IMR-90 (cell line): ENCODE measurements at regions not wholly inside any gene's neighbourhood (a gene's known extent, or its start where the extent isn't known, plus 50 kb on each side); places are given as distances from the start of the nearest gene placed in this dataset.

Source experiments
- ATAC-seq: fragments of 200-7000 bp; cut with Tn5 transposase; 2 replicates; pipeline ENCODE4 v1.9.1; 2020; ENCODE audit warnings: low read depth, mild to moderate bottlenecking, moderate library complexity
- BruUV-seq: library from RNA; stranded (reverse); fragments of 400-500 nt; replicated peaks from 2 replicates; lab custom pipeline; 2021; lab: Mats Ljungman, UMichigan
- CTCF ChIA-PET: fragments of 300-600 bp; formaldehyde crosslinking; extraction: SDS; loops from one replicate; lab custom pipeline; 2021; ENCODE audit warnings: antibody characterized with exemption; lab: Yijun Ruan, JAX
- POLR2A ChIA-PET: fragments of 300-600 bp; sonication (Branson Sonifier 250); formaldehyde crosslinking; loops from one replicate; lab custom pipeline; 2022; ENCODE audit warnings: antibody characterized with exemption; ENCODE audit not compliant: unreplicated experiment; lab: Charles Lee
- DNase-seq: peaks from one replicate; pipeline ENCODE4 v3.0.0; 2013
- H2AFZ ChIP-seq: replicated peaks from 2 replicates; pipeline ENCODE3; 2013; ENCODE audit warnings: low read length, mild to moderate bottlenecking; ENCODE audit not compliant: poor library complexity
- H2AK5ac ChIP-seq: 2 replicates; pipeline ENCODE4 v1.6.1; 2013; ENCODE audit warnings: low read depth, low read length, inconsistent platforms
- H2AK9ac ChIP-seq: replicated peaks from 2 replicates; pipeline ENCODE3; 2013; ENCODE audit warnings: mild to moderate bottlenecking, low read depth, low read length, moderate library complexity; ENCODE audit not compliant: poor library complexity
- H2BK120ac ChIP-seq: 2 replicates; pipeline ENCODE4 v1.6.1; 2013; ENCODE audit warnings: low read depth, low read length, inconsistent platforms
- H2BK15ac ChIP-seq: 3 replicates; pipeline ENCODE4 v1.6.1; 2013; ENCODE audit warnings: low read depth, low read length, inconsistent platforms
- H2BK20ac ChIP-seq: 2 replicates; pipeline ENCODE4 v1.6.1; 2013; ENCODE audit warnings: low read depth, mild to moderate bottlenecking, inconsistent platforms, low read length, moderate library complexity
- H2BK5ac ChIP-seq: 2 replicates; pipeline ENCODE4 v1.6.1; 2013; ENCODE audit warnings: mild to moderate bottlenecking, low read depth, low read length, inconsistent platforms; ENCODE audit not compliant: poor library complexity, severe bottlenecking
- H3K14ac ChIP-seq: replicated peaks from 2 replicates; pipeline ENCODE4 v1.6.1; 2013; ENCODE audit warnings: low read depth, low read length, inconsistent platforms
- H3K18ac ChIP-seq: 2 replicates; pipeline ENCODE4 v1.6.1; 2013; ENCODE audit warnings: low read depth, low read length, control low read depth
- H3K23ac ChIP-seq: 2 replicates; pipeline ENCODE4 v1.6.1; 2013; ENCODE audit warnings: low read depth, low read length, inconsistent platforms
- H3K27ac ChIP-seq: 2 replicates; pipeline ENCODE4 v1.5.1; 2013; ENCODE audit warnings: mild to moderate bottlenecking, control low read depth, low read length; ENCODE audit not compliant: insufficient read depth
- H3K27me3 ChIP-seq: 2 replicates; pipeline ENCODE4 v1.6.1; 2013; ENCODE audit warnings: low read length; ENCODE audit not compliant: control insufficient read depth, insufficient read depth
- H3K36me3 ChIP-seq: 2 replicates; pipeline ENCODE4 v1.6.1; 2013; ENCODE audit warnings: low read length, mixed read lengths; ENCODE audit not compliant: control insufficient read depth, insufficient read depth
- H3K4ac ChIP-seq: 2 replicates; pipeline ENCODE4 v1.6.1; 2013; ENCODE audit warnings: low read depth, low read length, inconsistent platforms
- H3K4me1 ChIP-seq: 2 replicates; pipeline ENCODE4 v1.6.1; 2013; ENCODE audit warnings: low read length, mixed read lengths; ENCODE audit not compliant: control insufficient read depth, insufficient read depth
- H3K4me2 ChIP-seq: 2 replicates; pipeline ENCODE4 v1.6.1; 2013; ENCODE audit warnings: low read depth, mild to moderate bottlenecking, control low read depth, low read length, moderate library complexity
- H3K4me3 ChIP-seq: 2 replicates; pipeline ENCODE4 v1.5.1; 2013; ENCODE audit warnings: low read depth, mild to moderate bottlenecking, control low read depth, low read length, moderate library complexity; ENCODE audit not compliant: insufficient read depth
- H3K56ac ChIP-seq: 2 replicates; pipeline ENCODE4 v1.6.1; 2013; ENCODE audit warnings: low read length, inconsistent platforms; ENCODE audit not compliant: insufficient read depth; ENCODE audit errors: extremely low read depth
- H3K79me1 ChIP-seq, 2 experiments: 2 replicates each; pipeline ENCODE4 v1.6.1; 2013; ENCODE audit warnings: low read length in 2 of 2, inconsistent platforms in 1 of 2, low read depth in 1 of 2
- H3K9ac ChIP-seq: 2 replicates; pipeline ENCODE4 v1.6.1; 2013; ENCODE audit warnings: low read depth, low read length, control low read depth
- H3K9me1 ChIP-seq: 2 replicates; pipeline ENCODE4 v1.6.1; 2013; ENCODE audit warnings: low read length, inconsistent platforms; ENCODE audit not compliant: insufficient read depth
- H3K9me3 ChIP-seq: 2 replicates; pipeline ENCODE4 v1.6.1; 2013; ENCODE audit warnings: low read length; ENCODE audit not compliant: control insufficient read depth, insufficient read depth
- H4K20me1 ChIP-seq: 2 replicates; pipeline ENCODE4 v1.6.1; 2013; ENCODE audit warnings: low read length, inconsistent platforms; ENCODE audit not compliant: insufficient read depth
- H4K5ac ChIP-seq: 2 replicates; pipeline ENCODE4 v1.6.1; 2013; ENCODE audit warnings: mild to moderate bottlenecking, low read depth, low read length, control low read depth
- H4K8ac ChIP-seq, 2 experiments: 2 replicates each; pipeline ENCODE4 v1.6.1; 2013; ENCODE audit warnings: low read depth in 2 of 2, low read length in 2 of 2, control low read depth in 1 of 2, inconsistent platforms in 1 of 2
- H4K91ac ChIP-seq: 2 replicates; pipeline ENCODE4 v1.6.1; 2013; ENCODE audit warnings: low read depth, low read length, inconsistent platforms; ENCODE audit not compliant: insufficient read depth
- BHLHE40 ChIP-seq: fragments of 150-350 bp; IDR thresholded peaks from 2 replicates; pipeline ENCODE4 v1.6.1; 2016; ENCODE audit warnings: mild to moderate bottlenecking, low read depth, low read length
- CEBPB ChIP-seq: IDR thresholded peaks from 2 replicates; pipeline ENCODE4 v1.6.1; 2012; ENCODE audit warnings: low read depth, low read length, improper control_type of control experiment
- CHD1 ChIP-seq: IDR thresholded peaks from 2 replicates; pipeline ENCODE4 v1.6.1; 2012; ENCODE audit warnings: low read depth, low read length, improper control_type of control experiment
- CTCF ChIP-seq: conservative IDR thresholded peaks from 2 replicates; pipeline ENCODE4 v1.5.1; 2012; ENCODE audit warnings: mild to moderate bottlenecking, low read depth, low read length, improper control_type of control experiment
- ELK1 ChIP-seq: fragments of 150-350 bp; IDR thresholded peaks from 2 replicates; pipeline ENCODE4 v1.6.1; 2016; ENCODE audit warnings: low read depth, mild to moderate bottlenecking, low read length, moderate library complexity, borderline replicate concordance
- FOS ChIP-seq: fragments of 150-350 bp; IDR thresholded peaks from 2 replicates; pipeline ENCODE4 v1.6.1; 2016; ENCODE audit warnings: low read depth, low read length
- MAFK ChIP-seq: IDR thresholded peaks from 2 replicates; pipeline ENCODE4 v1.6.1; 2012; ENCODE audit warnings: low read depth, low read length, improper control_type of control experiment
- MAZ ChIP-seq: IDR thresholded peaks from 2 replicates; pipeline ENCODE4 v1.6.1; 2012; ENCODE audit warnings: low read depth, mild to moderate bottlenecking, low read length, improper control_type of control experiment, moderate library complexity, borderline replicate concordance
- MXI1 ChIP-seq: IDR thresholded peaks from 2 replicates; pipeline ENCODE4 v1.6.1; 2012; ENCODE audit warnings: low read depth, mild to moderate bottlenecking, low read length, moderate library complexity, borderline replicate concordance
- NFE2L2 ChIP-seq: fragments of 150-350 bp; IDR thresholded peaks from 2 replicates; pipeline ENCODE4 v1.6.1; 2016; ENCODE audit warnings: low read depth, mild to moderate bottlenecking, low read length
- POLR2A ChIP-seq: IDR thresholded peaks from 2 replicates; pipeline ENCODE4 v1.6.1; 2012; ENCODE audit warnings: mild to moderate bottlenecking, low read depth, low read length
- RAD21 ChIP-seq: IDR thresholded peaks from 2 replicates; pipeline ENCODE4 v1.6.1; 2012; ENCODE audit warnings: low read length, improper control_type of control experiment
- RCOR1 ChIP-seq: IDR thresholded peaks from 2 replicates; pipeline ENCODE4 v1.6.1; 2012; ENCODE audit warnings: mild to moderate bottlenecking, low read length, improper control_type of control experiment; ENCODE audit not compliant: insufficient replicate concordance
- RFX5 ChIP-seq: IDR thresholded peaks from 2 replicates; pipeline ENCODE4 v1.8.0; 2012; ENCODE audit warnings: low read depth, mild to moderate bottlenecking, low read length, moderate library complexity
- SMC3 ChIP-seq: fragments of 150-350 bp; IDR thresholded peaks from 2 replicates; pipeline ENCODE4 v1.6.1; 2016; ENCODE audit warnings: low read depth, mild to moderate bottlenecking, antibody characterized with exemption, low read length, moderate library complexity
- USF2 ChIP-seq: fragments of 150-350 bp; IDR thresholded peaks from 2 replicates; pipeline ENCODE4 v1.6.1; 2017; ENCODE audit warnings: mild to moderate bottlenecking, antibody characterized with exemption, low read length, low read depth
- WGBS, 2 experiments: methylation state at CpG; one replicate each; pipeline versions ENCODE4 v1.1.5 to v1.1.7; 2013; ENCODE audit warnings: missing lambda C conversion rate in 2 of 2; ENCODE audit not compliant: insufficient read length in 1 of 2; ENCODE audit errors: extremely low coverage in 2 of 2; 5-methylcytosine and 5-hydroxymethylcytosine counted together
- dilution Hi-C: fragments of 300-500 bp; cut with HindIII; formaldehyde crosslinking; loops from one replicate; pipeline ENCODE4 v1.14.3; 2018; ENCODE audit warnings: low sequenced_read_pairs; ENCODE audit not compliant: unreplicated experiment
- in situ Hi-C: fragments of 300-500 bp; cut with MboI; formaldehyde crosslinking; loops from 3 replicates; pipeline ENCODE4 v1.14.3; 2019; ENCODE audit warnings: low sequenced_read_pairs, inconsistent platforms, mixed read lengths
- intact Hi-C: fragments of 100-400 bp; cut with micrococcal nuclease; formaldehyde crosslinking; loops from 2 replicates; pipeline ENCODE4 v1.10.0; 2022

GRCh38 chr6:965343-965742 lies 272.4 kb upstream of the EXOC2 start:
- Histone ChIP-seq H2BK5ac (no peak overlapping the region), H4K5ac (no peak overlapping the region), H3K18ac (no peak overlapping the region), H2AFZ (no peak overlapping the region), H4K20me1 (no peaks in the 10 kb centered on the region), H3K4me3 (no peak overlapping the region), H3K79me1 (no peaks in the 10 kb centered on the region), H3K27me3 (peaks cover 17% of the 10 kb centered on the region), H2AK5ac (no peak overlapping the region), H3K4me1 (no peaks in the 10 kb centered on the region), H3K9ac (no peak overlapping the region), H4K8ac (no peak overlapping the region), H3K14ac (no peak overlapping the region), H3K9me3 (no peaks in the 10 kb centered on the region), H3K36me3 (no peaks in the 10 kb centered on the region), H3K4me2 (no peak overlapping the region), H2BK20ac (no peak overlapping the region), H3K27ac (no peak overlapping the region), H3K4ac (no peak overlapping the region), H2BK120ac (no peak overlapping the region), H4K91ac (no peak overlapping the region), H3K9me1 (no peaks in the 10 kb centered on the region; the same call in 1 of the 2 replicates), H3K56ac (no peak overlapping the region), H3K23ac (no peak overlapping the region), H2BK15ac (no peak overlapping the region), H2AK9ac (no peak overlapping the region)
- POLR2A ChIA-PET, result no interaction called here
- intact Hi-C loops (no loop called here), in situ Hi-C loops (no loop called here), dilution Hi-C loops (no loop called here)
- no TSS peak for BruUV-seq
- no peak for ATAC-seq
- WGBS, 2 experiments, result 100% methylated on average over 2 of the region's 2 CpGs; no CpG with 5 or more reads in 1 of the 2 experiments
- TF ChIP-seq CTCF, result no peak
- no peak for TF ChIP-seq BHLHE40
- no peak for TF ChIP-seq FOS
- TF ChIP-seq ELK1, result no peak
- no peak for TF ChIP-seq CHD1
- no peak for TF ChIP-seq CEBPB
- no peak for TF ChIP-seq NFE2L2
- no peak for TF ChIP-seq RFX5
- no peak for TF ChIP-seq SMC3
- no peak for TF ChIP-seq RCOR1
- no peak for TF ChIP-seq MAFK
- TF ChIP-seq MXI1, result no peak
- no peak for TF ChIP-seq POLR2A
- no peak for TF ChIP-seq RAD21
- TF ChIP-seq USF2, result no peak
- TF ChIP-seq MAZ, result no peak
- no peak for DNase-seq
- CTCF ChIA-PET, result no interaction called here
